ENCODE measurements at regions not wholly inside any gene's neighbourhood (a gene's known extent, or its start where the extent isn't known, plus 50 kb on each side); places are given as distances from the start of the nearest gene placed in this dataset.

- no peak overlapping the region for H3K4me3 ChIP-seq
- H3K27ac ChIP-seq, result no peak overlapping the region
Observed at GRCh38 chr1:95941121-95941798, 707.2 kb downstream of the RWDD3 start.

GRCh38 chr1:95948023-95948422 lies 714.0 kb downstream of the RWDD3 start:
- Histone ChIP-seq H3K27ac (no peak overlapping the region), H3K4me3 (no peak overlapping the region)

DNA sequence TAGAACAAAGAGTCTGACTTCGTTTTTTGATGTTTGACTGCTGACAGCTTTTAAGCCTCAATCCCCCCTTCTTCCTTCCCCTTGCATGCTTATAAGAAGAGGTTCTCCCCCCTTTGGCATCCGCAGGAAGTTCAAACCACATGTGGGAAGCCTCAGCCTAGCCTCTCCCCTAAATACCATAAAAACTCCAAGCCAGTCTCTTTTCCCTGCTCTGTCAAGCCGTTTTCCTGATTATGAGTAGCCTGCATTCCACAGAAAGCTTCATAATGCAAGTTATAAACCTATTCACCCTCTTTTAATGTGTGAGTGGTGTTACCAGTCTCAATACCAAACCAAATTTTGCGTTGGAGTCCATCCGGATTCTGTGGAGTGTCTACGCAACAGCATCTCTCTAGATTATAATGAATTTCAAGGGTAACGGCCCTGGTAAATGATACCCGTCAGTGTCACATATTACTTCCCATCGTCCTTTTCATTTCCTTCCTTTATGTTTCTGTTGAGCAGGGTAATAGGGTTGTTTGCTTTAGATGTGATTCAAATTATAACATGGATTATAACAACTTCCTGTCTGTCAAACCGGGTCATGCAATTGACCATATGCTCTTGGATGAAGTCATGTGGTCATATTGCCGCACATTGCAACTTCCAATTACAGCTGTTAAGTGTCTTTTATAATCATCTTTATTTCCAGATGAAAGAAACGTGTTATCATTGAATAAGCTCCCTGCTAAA lies 717.5 kb downstream of the RWDD3 start:
- no peak overlapping the region for H3K4me3 ChIP-seq
- no peak overlapping the region for H3K27ac ChIP-seq

DNA sequence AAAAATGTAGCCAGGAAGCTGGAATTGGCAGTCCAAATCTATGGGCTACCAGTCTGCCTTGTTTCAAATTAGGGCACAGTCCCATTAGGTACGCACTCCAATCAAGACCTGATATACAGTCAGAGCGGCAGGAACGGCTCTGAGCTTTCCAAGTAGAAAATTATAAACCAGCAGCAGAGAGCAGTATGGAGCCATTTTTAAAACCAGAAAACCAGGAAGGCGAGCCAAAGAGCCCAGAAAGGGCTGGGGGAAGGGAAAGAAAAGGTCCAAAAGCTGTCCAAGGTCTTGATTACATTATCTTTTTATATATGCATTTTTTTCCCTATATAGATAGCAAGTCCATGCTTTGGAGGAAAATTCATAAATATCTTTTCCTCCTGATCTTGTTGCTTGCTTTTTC lies 719.0 kb downstream of the RWDD3 start:
- H3K4me3 ChIP-seq, result no peak overlapping the region
- no peak overlapping the region for H3K27ac ChIP-seq

DNA sequence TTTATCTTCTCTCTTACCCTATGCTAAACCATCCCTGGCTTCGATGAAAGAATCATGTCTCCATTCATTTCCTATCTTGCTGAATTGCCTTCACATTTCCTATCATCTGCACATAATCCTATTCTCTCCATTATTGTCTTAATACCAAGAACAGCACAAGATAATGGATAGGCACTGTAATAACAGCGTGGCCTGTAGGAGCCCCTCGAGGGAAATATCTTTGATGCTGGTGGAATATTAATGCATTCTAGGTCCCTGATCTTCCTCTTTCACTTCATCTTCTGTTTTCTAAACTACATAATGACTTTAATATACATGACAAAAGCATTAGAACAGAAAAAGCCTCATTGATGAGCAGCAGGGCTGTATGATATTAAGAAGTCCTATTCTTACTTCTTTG lies 720.6 kb downstream of the RWDD3 start:
- no peak overlapping the region for H3K27ac ChIP-seq
- H3K4me3 ChIP-seq, result no peak overlapping the region

GRCh38 chr1:95956215-95956614 lies 722.2 kb downstream of the RWDD3 start:
- Histone ChIP-seq H3K27ac (no peak overlapping the region), H3K4me3 (no peak overlapping the region)

DNA sequence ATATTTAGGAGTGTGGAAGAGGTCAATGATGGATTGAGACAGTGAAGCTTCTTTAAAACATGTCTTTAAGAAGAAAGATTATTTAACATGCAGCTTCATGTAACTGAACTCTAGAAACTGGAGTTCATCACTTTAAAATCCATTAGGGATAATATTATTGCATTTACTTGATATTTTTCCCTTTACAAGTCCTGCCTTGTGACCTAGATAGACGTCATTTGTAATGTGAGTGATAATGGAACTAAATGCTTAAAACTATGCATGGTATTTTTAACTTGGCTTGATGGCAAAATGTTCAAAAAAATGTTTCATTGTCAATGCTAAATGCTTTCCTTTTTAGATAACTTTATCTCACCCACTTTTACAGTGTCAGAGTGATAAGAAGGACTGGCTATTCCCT lies 723.7 kb downstream of the RWDD3 start:
- Histone ChIP-seq H3K27ac (no peak overlapping the region), H3K4me3 (no peak overlapping the region)

- Histone ChIP-seq H3K4me3 (no peak overlapping the region), H3K27ac (no peak overlapping the region)
Observed at GRCh38 chr1:95966866-95967265, 732.9 kb downstream of the RWDD3 start.

- H3K27ac ChIP-seq, result no peak overlapping the region
Observed at GRCh38 chr1:95974586-95974985, 740.6 kb downstream of the RWDD3 start.

GRCh38 chr1:95982711-95983110 lies 738.9 kb upstream of the PTBP2 start:
- no peak overlapping the region for H3K4me3 ChIP-seq
- H3K27ac ChIP-seq, result no peak overlapping the region

More at GRCh38 chr1:95974586-95974985, 740.6 kb downstream of the RWDD3 start:
- H3K4me3 ChIP-seq, result no peak overlapping the region

- H3K27ac ChIP-seq, result no peak overlapping the region
- H3K4me3 ChIP-seq, result no peak overlapping the region
Observed at GRCh38 chr1:95983831-95984230, 737.8 kb upstream of the PTBP2 start.

GRCh38 chr1:95984798-95985374 lies 736.7 kb upstream of the PTBP2 start:
- H3K4me3 ChIP-seq, result no peak overlapping the region
- no peak overlapping the region for H3K27ac ChIP-seq

DNA sequence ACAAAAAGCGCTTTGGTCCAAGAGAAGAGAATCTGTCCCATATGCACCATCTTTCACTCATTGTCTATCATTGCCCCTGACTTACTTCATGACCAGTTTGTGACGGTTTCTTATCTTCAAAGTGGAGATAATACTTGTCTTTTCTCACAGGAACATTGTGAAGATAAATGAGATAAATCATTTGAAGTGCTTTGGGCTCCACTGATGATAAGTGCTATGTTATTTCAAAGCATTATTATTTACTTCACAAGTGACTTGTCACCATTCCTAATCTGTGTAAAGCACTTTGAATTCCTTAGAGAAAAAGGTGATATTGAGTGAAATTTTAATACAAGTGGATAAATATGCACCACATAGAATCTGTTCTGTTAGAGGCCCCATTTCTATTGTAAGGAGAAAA lies 731.6 kb upstream of the PTBP2 start:
- H3K4me3 ChIP-seq, result no peak overlapping the region
- no peak overlapping the region for H3K27ac ChIP-seq

DNA sequence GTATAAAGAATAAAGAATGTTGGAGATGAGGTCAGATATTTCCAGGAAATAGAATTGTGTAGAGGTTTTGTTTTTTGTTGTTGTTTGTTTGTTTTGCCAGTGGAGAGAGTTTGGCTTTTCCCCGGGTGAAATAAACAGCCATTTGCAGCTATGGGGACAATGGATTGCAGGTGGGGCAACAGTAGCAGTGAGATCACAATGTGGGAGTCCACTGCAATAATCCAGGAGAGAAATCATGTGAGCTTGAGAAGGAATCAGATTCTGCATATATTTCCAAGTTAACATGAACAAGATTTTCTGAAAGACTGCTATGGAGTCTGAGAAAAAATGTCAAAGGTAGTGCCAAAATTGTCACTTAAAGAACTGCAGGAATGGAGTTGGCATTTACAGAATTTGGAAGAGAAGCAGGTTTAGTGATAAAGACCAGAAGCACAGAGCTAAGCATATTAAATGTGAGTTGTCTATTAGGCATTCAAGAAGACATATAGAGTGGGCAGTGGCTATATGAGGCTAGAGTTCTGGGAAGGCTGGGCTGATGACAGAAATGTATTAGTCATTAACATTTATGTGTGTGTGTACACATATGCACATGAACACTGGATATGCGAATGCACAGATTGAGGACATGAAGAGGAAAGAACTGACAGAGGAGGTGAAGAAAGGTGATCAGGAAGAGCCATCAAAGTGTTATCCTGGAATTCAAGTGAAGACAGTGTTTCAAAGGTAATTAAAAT lies 729.6 kb upstream of the PTBP2 start:
- no peak overlapping the region for H3K27ac ChIP-seq
- no peak overlapping the region for H3K4me3 ChIP-seq

GRCh38 chr1:95994643-95995042 lies 726.9 kb upstream of the PTBP2 start:
- Histone ChIP-seq H3K27ac (no peak overlapping the region), H3K4me3 (no peak overlapping the region)

DNA sequence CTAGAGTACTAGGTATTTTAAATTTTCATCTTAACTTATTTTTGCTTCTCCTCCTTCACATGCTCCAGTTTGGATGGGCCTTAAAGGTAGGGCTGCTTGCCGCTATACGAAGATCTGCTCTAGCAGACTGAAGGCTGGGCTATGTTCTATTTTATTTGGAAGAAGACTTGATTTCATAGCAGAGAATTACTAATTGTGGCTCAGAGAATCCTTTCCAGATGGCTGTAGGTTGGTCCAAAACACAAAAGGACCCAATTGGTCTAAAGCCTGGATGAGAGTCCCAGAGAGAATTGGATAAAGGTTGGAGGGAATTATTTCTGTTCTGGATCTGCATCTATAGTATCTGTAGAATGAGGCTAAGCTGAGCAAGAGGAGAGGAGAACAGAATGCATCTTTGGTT lies 719.4 kb upstream of the PTBP2 start:
- no peak overlapping the region for H3K27ac ChIP-seq
- H3K4me3 ChIP-seq, result no peak overlapping the region

DNA sequence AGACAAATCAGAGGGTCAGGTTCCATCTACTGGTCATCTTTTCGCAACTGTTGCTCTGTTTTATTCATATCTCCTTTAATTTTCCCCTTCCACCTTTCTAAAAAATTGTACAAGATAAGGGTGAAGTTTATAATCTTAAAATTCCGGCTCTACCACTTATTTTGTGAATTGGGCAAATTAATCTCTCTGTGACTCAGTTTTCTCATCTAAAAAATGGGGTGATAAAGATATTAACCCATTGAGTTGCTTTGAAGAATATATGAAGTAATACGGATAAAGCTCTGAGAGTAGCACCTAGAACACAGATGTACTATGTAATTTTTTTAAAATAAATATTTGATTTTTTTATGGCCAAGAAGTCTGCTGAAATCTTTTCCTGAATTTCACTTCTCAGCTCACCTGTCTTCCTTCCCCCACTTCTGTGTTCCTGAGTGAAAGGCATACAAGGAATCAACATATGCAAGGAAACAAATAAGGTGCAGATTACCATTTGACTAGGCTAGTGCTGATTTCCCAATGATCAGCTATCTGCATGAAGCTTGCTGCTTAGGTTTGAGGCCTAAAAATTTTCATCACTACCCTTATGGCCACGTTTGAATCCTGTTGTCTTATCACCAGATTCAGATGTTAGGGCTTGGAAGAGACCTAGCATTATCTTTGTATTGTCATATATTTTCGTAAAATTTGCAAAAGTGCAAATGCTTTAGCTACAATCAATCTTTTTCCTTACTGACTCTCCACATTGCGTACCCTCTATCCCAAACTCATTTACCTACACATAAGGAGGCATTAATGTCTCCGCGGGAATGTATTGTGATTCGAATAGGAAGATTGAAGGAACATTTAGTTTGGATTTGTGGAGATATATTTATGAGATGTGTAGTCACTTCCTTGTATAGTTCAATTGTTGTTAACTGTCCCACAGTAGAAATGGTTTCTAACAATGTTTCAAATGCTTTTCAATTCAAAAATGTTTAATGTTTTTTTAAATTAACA lies 718.3 kb upstream of the PTBP2 start:
- Histone ChIP-seq H3K27ac (no peak overlapping the region), H3K4me3 (no peak overlapping the region)

- Histone ChIP-seq H3K27ac (no peak overlapping the region), H3K4me3 (no peak overlapping the region)
Observed at GRCh38 chr1:96009831-96010434, 711.7 kb upstream of the PTBP2 start.

GRCh38 chr1:96011606-96012005 lies 710.0 kb upstream of the PTBP2 start:
- Histone ChIP-seq H3K4me3 (no peak overlapping the region), H3K27ac (no peak overlapping the region)

All from skin epidermis (tissue), 12 donors.